K562 (cell line): ENCODE measurements at regions not wholly inside any gene's neighbourhood (a gene's known extent, or its start where the extent isn't known, plus 50 kb on each side); places are given as distances from the start of the nearest gene placed in this dataset.

Source experiments
- EGR1 ChIP-seq: fragments of 450-650 bp; conservative IDR thresholded peaks from 2 replicates; pipeline ENCODE4 v1.6.1; 2017; ENCODE audit warnings: mild to moderate bottlenecking
- EZH2 ChIP-seq: IDR thresholded peaks from 2 replicates; pipeline ENCODE4 v1.6.1; 2012; ENCODE audit warnings: low read depth, mild to moderate bottlenecking, inconsistent platforms, low read length, borderline replicate concordance
- FOXM1 ChIP-seq, 2 experiments: fragments of 450-650 bp in 1 of 2; sonication (generic) in 1 of 2; formaldehyde crosslinking in 1 of 2; IDR thresholded peaks; 2 replicates each; pipeline versions ENCODE4 v1.6.1 to v1.9.0; 2017 to 2022; ENCODE audit warnings: low read depth in 2 of 2, mild to moderate bottlenecking in 2 of 2, missing genetic modification reagents in 1 of 2, moderate library complexity in 1 of 2
- MEF2A ChIP-seq: IDR thresholded peaks from 2 replicates; pipeline ENCODE4 v1.6.1; 2011; ENCODE audit warnings: low read depth, mild to moderate bottlenecking, low read length, moderate library complexity; ENCODE audit not compliant: control insufficient read depth
- PCBP2 ChIP-seq: fragments of 200-400 bp; formaldehyde crosslinking; IDR thresholded peaks from 2 replicates; pipeline ENCODE4 v1.6.1; 2018; ENCODE audit warnings: low read length, low read depth, mild to moderate bottlenecking, moderate library complexity; ENCODE audit not compliant: poor library complexity, severe bottlenecking
- POLR2A ChIP-seq: fragments of 450-650 bp; conservative IDR thresholded peaks from 2 replicates; pipeline ENCODE4 v1.6.1; 2016
- POLR2AphosphoS5 ChIP-seq: IDR thresholded peaks from 2 replicates; pipeline ENCODE4 v1.6.1; 2011; ENCODE audit warnings: mild to moderate bottlenecking, low read depth, low read length, moderate library complexity; ENCODE audit not compliant: control insufficient read depth, insufficient read depth
- SMC3 ChIP-seq: conservative IDR thresholded peaks from 2 replicates; pipeline ENCODE4 v1.6.1; 2011; ENCODE audit warnings: low read depth, low read length, improper control_type of control experiment; ENCODE audit not compliant: insufficient read depth
- STAT5B ChIP-seq: fragments of 250-450 bp; sonication (Bioruptor Pico); IDR thresholded peaks from 2 replicates; pipeline ENCODE4 v1.8.0; 2021; ENCODE audit warnings: mild to moderate bottlenecking, inconsistent platforms
- TCF7L2 ChIP-seq: fragments of 150-350 bp; IDR thresholded peaks from 2 replicates; pipeline ENCODE4 v1.6.1; 2016; ENCODE audit warnings: low read depth, mild to moderate bottlenecking, low read length, moderate library complexity
- TRIM24 ChIP-seq, 2 experiments: fragments of 450-650 bp; IDR thresholded peaks; 2 replicates each; pipeline ENCODE4 v1.6.1; 2016
- TF ChIP-seq, protein P1 (sequence below): fragments of 250-450 bp; sonication (Bioruptor Pico); IDR thresholded peaks from 2 replicates; pipeline ENCODE4 v1.5.0; 2021

DNA sequence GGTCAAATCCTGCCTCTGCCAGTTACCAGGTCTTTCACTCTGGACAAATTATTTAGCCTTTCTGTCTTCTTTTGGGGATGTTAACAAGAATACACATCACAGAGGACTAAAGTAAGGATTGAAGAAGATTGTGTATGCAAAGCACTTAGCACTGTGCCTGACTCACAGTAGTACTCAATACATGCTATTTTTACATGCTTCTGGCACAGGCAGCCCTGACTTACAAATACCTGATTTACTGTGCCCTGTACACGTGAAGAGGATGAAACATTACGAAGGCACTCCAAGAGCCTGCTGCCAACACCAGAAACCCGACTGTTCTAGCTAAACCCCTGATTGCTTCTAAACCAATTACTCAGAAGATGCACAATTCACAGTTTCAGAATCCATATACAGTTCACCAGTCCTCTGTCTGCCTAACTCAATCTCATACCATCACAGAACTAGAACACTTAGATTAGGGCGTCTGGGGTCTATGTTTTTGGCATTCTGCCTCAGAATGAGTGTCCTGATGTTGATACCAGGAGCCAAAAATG lies 300.9 kb upstream of the DDI1 start:
- TF ChIP-seq POLR2A: no peak
- no peak for TF ChIP-seq TCF7L2
- TF ChIP-seq EGR1: no peak
- TF ChIP-seq PCBP2: no peak
- TF ChIP-seq SMC3: no peak
- TF ChIP-seq, protein P1, sequence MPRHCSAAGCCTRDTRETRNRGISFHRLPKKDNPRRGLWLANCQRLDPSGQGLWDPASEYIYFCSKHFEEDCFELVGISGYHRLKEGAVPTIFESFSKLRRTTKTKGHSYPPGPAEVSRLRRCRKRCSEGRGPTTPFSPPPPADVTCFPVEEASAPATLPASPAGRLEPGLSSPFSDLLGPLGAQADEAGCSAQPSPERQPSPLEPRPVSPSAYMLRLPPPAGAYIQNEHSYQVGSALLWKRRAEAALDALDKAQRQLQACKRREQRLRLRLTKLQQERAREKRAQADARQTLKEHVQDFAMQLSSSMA (CRISPR knock-in tag): no peak
- no peak for TF ChIP-seq STAT5B (CRISPR knock-in tag)
- TF ChIP-seq MEF2A: no peak
- TF ChIP-seq FOXM1 (IDR thresholded peaks at IDR 0.05; ENCODE audit: low read depth): no peak
- no peak for TF ChIP-seq FOXM1 (CRISPR knock-in tag; IDR thresholded peaks at IDR 0.05; ENCODE audit: low read depth)
- no peak for TF ChIP-seq TRIM24 (IDR thresholded peaks at IDR 0.05)
- TF ChIP-seq EZH2: no peak
- TF ChIP-seq POLR2AphosphoS5: no peak
